HepG2 (cell line): ENCODE measurements at regions not wholly inside any gene's neighbourhood (a gene's known extent, or its start where the extent isn't known, plus 50 kb on each side); places are given as distances from the start of the nearest gene placed in this dataset.

ENCODE experiments used
- ATAC-seq: fragments of 200-7000 bp; cut with Tn5 transposase; 3 replicates; pipeline ENCODE4 v1.9.1; 2020; ENCODE audit warnings: mild to moderate bottlenecking, moderate library complexity
- BruUV-seq: library from RNA; stranded (reverse); fragments of 400-500 nt; replicated peaks from 2 replicates; lab custom pipeline; 2021; lab: Mats Ljungman, UMichigan
- CTCF ChIA-PET: fragments of 300-600 bp; formaldehyde crosslinking; extraction: SDS; loops from one replicate; lab custom pipeline; 2021; ENCODE audit warnings: low total read pairs, inconsistent platforms, low intra/inter-chr PET ratio; lab: Yijun Ruan, JAX
- POLR2A ChIA-PET: fragments of 350-600 bp; sonication (Branson Sonifier 250); formaldehyde crosslinking; loops from one replicate; lab custom pipeline; 2020; ENCODE audit warnings: antibody characterized with exemption, inconsistent platforms; lab: Yijun Ruan, JAX
- DNase-seq: peaks from one replicate; pipeline ENCODE4 v3.0.0-alpha.2; 2015; ENCODE audit warnings: low spot score
- FAIRE-seq: peaks from 3 replicates; lab custom pipeline; 2011; peaks lifted over from hg19 to GRCh38; lab: Jason Lieb, UNC
- H2AFZ ChIP-seq: one replicate; pipeline ENCODE4 v1.6.1; 2011; ENCODE audit warnings: low read length, inconsistent platforms
- H3K27ac ChIP-seq: fragments of 300-600 bp; 3 replicates; pipeline ENCODE4 v1.8.0; 2011; ENCODE audit warnings: mixed run types, mild to moderate bottlenecking, mixed read lengths, low read length, inconsistent platforms; ENCODE audit not compliant: insufficient read depth; ENCODE audit errors: extremely low read length
- H3K27me3 ChIP-seq, 2 experiments: fragments of 200-600 bp in 1 of 2; 2 replicates in 1 of 2; 3 replicates in 1 of 2; pipeline versions ENCODE4 v1.6.0 to v1.8.0; 2011; ENCODE audit warnings: low read length in 2 of 2, mild to moderate bottlenecking in 2 of 2, moderate library complexity in 2 of 2, inconsistent platforms in 1 of 2; ENCODE audit not compliant: insufficient read depth in 2 of 2, control insufficient read depth in 1 of 2
- H3K36me3 ChIP-seq, 2 experiments: fragments of 200-600 bp in 1 of 2; replicated peaks in 1 of 2; 2 replicates in 1 of 2; 3 replicates in 1 of 2; pipeline versions ENCODE4 v1.5.1 to v1.8.0; 2011; ENCODE audit warnings: low read length in 2 of 2, inconsistent platforms in 1 of 2; ENCODE audit not compliant: insufficient read depth in 2 of 2, control insufficient read depth in 1 of 2
- H3K4me1 ChIP-seq: 2 replicates; pipeline ENCODE4 v1.5.1; 2012; ENCODE audit warnings: low read length, inconsistent platforms; ENCODE audit not compliant: insufficient read depth
- H3K4me2 ChIP-seq: 2 replicates; pipeline ENCODE4 v1.6.0; 2011; ENCODE audit warnings: low read depth, low read length, inconsistent platforms
- H3K4me3 ChIP-seq, 3 experiments: fragments of 200-600 bp in 1 of 3; sonication (generic), shearing (Covaris generic) in 1 of 3; replicated peaks in 1 of 3; 2 replicates each; pipeline ENCODE4 v1.5.1; 2011 to 2016; ENCODE audit warnings: low read length in 3 of 3, inconsistent platforms in 2 of 3, low read depth in 2 of 3, mild to moderate bottlenecking in 2 of 3, control low read depth in 1 of 3, mixed read lengths in 1 of 3; ENCODE audit not compliant: insufficient read depth in 1 of 3
- H3K79me2 ChIP-seq: one replicate; pipeline ENCODE4 v1.6.1; 2011; ENCODE audit warnings: low read length, inconsistent platforms; ENCODE audit not compliant: insufficient read depth
- H3K9ac ChIP-seq: 2 replicates; pipeline ENCODE4 v1.6.0; 2011; ENCODE audit warnings: mild to moderate bottlenecking, low read depth, low read length, inconsistent platforms; ENCODE audit not compliant: insufficient read depth
- H3K9me3 ChIP-seq: 2 replicates; pipeline ENCODE4 v1.5.1; 2012; ENCODE audit warnings: mild to moderate bottlenecking, low read length
- H4K20me1 ChIP-seq: 2 replicates; pipeline ENCODE4 v1.6.0; 2011; ENCODE audit warnings: inconsistent platforms, mild to moderate bottlenecking, low read length, moderate library complexity; ENCODE audit not compliant: insufficient read depth
- AHR ChIP-seq: IDR thresholded peaks from 2 replicates; pipeline ENCODE4 v1.6.1; 2018; ENCODE audit warnings: missing genetic modification reagents, missing compliant biosample characterization
- BHLHE40 ChIP-seq: IDR thresholded peaks from 2 replicates; pipeline ENCODE4 v1.6.1; 2011; ENCODE audit warnings: low read length, improper control_type of control experiment
- SYNCRIP ChIP-seq: fragments of 200-400 bp; formaldehyde crosslinking; IDR thresholded peaks from 2 replicates; pipeline ENCODE4 v1.6.1; 2018; ENCODE audit warnings: mild to moderate bottlenecking, low read depth, low read length; ENCODE audit not compliant: insufficient read depth
- TRIM22 ChIP-seq: fragments of 450-650 bp; IDR thresholded peaks from 2 replicates; pipeline ENCODE4 v1.6.1; 2017
- XBP1 ChIP-seq: sonication (generic); formaldehyde crosslinking; IDR thresholded peaks from 2 replicates; pipeline ENCODE4 v1.5.0; 2020; ENCODE audit warnings: missing genetic modification reagents
- ZNF383 ChIP-seq: sonication (generic); formaldehyde crosslinking; IDR thresholded peaks from 2 replicates; pipeline ENCODE4 v1.4.0; 2020; ENCODE audit warnings: missing genetic modification reagents, mild to moderate bottlenecking, borderline replicate concordance
- ZNF552 ChIP-seq: sonication (generic); formaldehyde crosslinking; IDR thresholded peaks from 2 replicates; pipeline ENCODE4 v1.9.0; 2022; ENCODE audit warnings: missing genetic modification reagents, mild to moderate bottlenecking, borderline replicate concordance
- WGBS: methylation state at CpG from one replicate; pipeline ENCODE4 v1.1.6; 2017; ENCODE audit warnings: low lambda C conversion rate; 5-methylcytosine and 5-hydroxymethylcytosine counted together
- in situ Hi-C: cut with HindIII; loops from 2 replicates; pipeline ENCODE4 v1.10.0; 2017; ENCODE audit warnings: low pct_unique_long_range_greater_than_20kb; ENCODE audit not compliant: extremely low pct_ligation_motif_present
- intact Hi-C: fragments of 100-400 bp; cut with micrococcal nuclease; formaldehyde crosslinking; loops from one replicate; pipeline ENCODE4 v1.10.0; 2022; ENCODE audit not compliant: unreplicated experiment
- TF ChIP-seq, protein P1 (sequence below): sonication (generic); formaldehyde crosslinking; conservative IDR thresholded peaks from 2 replicates; pipeline ENCODE4 v1.8.0; 2022; ENCODE audit warnings: mild to moderate bottlenecking, moderate library complexity, missing genetic modification reagents
- TF ChIP-seq, protein P2 (sequence below): IDR thresholded peaks from 2 replicates; pipeline ENCODE4 v1.6.1; 2018; ENCODE audit warnings: missing genetic modification reagents, mild to moderate bottlenecking, missing compliant biosample characterization
- TF ChIP-seq, protein P3 (sequence below), 2 experiments: fragments of 450-650 bp in 1 of 2; sonication (generic) in 1 of 2; formaldehyde crosslinking in 1 of 2; IDR thresholded peaks; 2 replicates each; pipeline versions ENCODE4 v1.6.1 to v1.8.0; 2016 to 2022; ENCODE audit warnings: antibody characterized with exemption in 1 of 2, mild to moderate bottlenecking in 1 of 2, missing genetic modification reagents in 1 of 2

- TF ChIP-seq, protein P1, sequence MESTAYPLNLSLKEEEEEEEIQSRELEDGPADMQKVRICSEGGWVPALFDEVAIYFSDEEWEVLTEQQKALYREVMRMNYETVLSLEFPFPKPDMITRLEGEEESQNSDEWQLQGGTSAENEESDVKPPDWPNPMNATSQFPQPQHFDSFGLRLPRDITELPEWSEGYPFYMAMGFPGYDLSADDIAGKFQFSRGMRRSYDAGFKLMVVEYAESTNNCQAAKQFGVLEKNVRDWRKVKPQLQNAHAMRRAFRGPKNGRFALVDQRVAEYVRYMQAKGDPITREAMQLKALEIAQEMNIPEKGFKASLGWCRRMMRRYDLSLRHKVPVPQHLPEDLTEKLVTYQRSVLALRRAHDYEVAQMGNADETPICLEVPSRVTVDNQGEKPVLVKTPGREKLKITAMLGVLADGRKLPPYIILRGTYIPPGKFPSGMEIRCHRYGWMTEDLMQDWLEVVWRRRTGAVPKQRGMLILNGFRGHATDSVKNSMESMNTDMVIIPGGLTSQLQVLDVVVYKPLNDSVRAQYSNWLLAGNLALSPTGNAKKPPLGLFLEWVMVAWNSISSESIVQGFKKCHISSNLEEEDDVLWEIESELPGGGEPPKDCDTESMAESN = no peak
- TF ChIP-seq BHLHE40 = no peak
- TF ChIP-seq, protein P2, sequence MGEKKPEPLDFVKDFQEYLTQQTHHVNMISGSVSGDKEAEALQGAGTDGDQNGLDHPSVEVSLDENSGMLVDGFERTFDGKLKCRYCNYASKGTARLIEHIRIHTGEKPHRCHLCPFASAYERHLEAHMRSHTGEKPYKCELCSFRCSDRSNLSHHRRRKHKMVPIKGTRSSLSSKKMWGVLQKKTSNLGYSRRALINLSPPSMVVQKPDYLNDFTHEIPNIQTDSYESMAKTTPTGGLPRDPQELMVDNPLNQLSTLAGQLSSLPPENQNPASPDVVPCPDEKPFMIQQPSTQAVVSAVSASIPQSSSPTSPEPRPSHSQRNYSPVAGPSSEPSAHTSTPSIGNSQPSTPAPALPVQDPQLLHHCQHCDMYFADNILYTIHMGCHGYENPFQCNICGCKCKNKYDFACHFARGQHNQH (CRISPR knock-in tag) = no peak
Observed at GRCh38 chr1:215479567-215479966, 87.5 kb upstream of the KCTD3 start (continued).

DNA sequence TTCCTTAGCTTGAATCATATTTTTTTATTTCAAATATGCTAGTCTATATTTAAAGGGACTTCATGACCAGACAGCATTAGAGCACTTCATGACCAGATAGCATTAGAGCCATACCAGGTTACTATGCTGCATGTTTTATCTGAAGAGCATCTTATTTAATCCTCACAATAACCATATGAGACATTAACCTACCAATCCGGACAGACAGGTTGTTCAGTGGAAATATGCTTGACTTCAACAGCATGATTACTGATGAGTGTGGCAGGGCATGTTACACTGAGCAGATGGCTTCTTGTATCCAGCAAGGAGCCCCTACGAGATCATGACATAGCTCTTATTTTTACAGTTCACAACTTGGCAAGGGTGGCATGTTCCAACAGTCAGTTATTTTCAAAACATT lies 85.0 kb upstream of the KCTD3 start:
- H3K27ac ChIP-seq = no peak overlapping the region
- no peak for DNase-seq
- FAIRE-seq = no peak
- H3K36me3 ChIP-seq = no peaks in the 10 kb centered on the region
- no peak for ATAC-seq
- BruUV-seq = no TSS peak
- no peak overlapping the region for H3K9ac ChIP-seq
- in situ Hi-C loops (no loop called here), intact Hi-C loops (no loop called here)
- POLR2A ChIA-PET = no interaction called here
- H3K4me1 ChIP-seq = no peaks in the 10 kb centered on the region
- no peaks in the 10 kb centered on the region for H4K20me1 ChIP-seq
- no peak overlapping the region for H2AFZ ChIP-seq
- CTCF ChIA-PET = no interaction called here
- no peak overlapping the region for H3K4me2 ChIP-seq
- H3K79me2 ChIP-seq = no peaks in the 10 kb centered on the region
- H3K27me3 ChIP-seq = no peaks in the 10 kb centered on the region
- no peak overlapping the region for H3K4me3 ChIP-seq
- no peaks in the 10 kb centered on the region for H3K9me3 ChIP-seq
- whole genome bisulfite sequencing = 0% methylated on average over 2 of the region's 2 CpGs
- TF ChIP-seq AHR (CRISPR knock-in tag) (no peak), ZNF383 (no peak), ZNF552 (CRISPR knock-in tag) (no peak), XBP1 (CRISPR knock-in tag) (no peak), SYNCRIP (no peak), TRIM22 (no peak)
- TF ChIP-seq, protein P3, sequence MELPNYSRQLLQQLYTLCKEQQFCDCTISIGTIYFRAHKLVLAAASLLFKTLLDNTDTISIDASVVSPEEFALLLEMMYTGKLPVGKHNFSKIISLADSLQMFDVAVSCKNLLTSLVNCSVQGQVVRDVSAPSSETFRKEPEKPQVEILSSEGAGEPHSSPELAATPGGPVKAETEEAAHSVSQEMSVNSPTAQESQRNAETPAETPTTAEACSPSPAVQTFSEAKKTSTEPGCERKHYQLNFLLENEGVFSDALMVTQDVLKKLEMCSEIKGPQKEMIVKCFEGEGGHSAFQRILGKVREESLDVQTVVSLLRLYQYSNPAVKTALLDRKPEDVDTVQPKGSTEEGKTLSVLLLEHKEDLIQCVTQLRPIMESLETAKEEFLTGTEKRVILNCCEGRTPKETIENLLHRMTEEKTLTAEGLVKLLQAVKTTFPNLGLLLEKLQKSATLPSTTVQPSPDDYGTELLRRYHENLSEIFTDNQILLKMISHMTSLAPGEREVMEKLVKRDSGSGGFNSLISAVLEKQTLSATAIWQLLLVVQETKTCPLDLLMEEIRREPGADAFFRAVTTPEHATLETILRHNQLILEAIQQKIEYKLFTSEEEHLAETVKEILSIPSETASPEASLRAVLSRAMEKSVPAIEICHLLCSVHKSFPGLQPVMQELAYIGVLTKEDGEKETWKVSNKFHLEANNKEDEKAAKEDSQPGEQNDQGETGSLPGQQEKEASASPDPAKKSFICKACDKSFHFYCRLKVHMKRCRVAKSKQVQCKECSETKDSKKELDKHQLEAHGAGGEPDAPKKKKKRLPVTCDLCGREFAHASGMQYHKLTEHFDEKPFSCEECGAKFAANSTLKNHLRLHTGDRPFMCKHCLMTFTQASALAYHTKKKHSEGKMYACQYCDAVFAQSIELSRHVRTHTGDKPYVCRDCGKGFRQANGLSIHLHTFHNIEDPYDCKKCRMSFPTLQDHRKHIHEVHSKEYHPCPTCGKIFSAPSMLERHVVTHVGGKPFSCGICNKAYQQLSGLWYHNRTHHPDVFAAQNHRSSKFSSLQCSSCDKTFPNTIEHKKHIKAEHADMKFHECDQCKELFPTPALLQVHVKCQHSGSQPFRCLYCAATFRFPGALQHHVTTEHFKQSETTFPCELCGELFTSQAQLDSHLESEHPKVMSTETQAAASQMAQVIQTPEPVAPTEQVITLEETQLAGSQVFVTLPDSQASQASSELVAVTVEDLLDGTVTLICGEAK (IDR thresholded peaks at IDR 0.05) = no peak
- TF ChIP-seq, protein P3 (CRISPR knock-in tag; IDR thresholded peaks at IDR 0.05) = no peak
